Stimulated activated CD4-positive, alpha-beta T cell treated with anti-CD3 and anti-CD28 coated beads, Interleukin-4, amount 100 ng/mL, for 24 hours (primary cell): ENCODE measurements at regions not wholly inside any gene's neighbourhood (a gene's known extent, or its start where the extent isn't known, plus 50 kb on each side); places are given as distances from the start of the nearest gene placed in this dataset.
"Not testable (repeated sequence)": the region's sequence is repeated elsewhere in the genome, so short reads cannot be mapped to it uniquely, and the experiment has no call there.

Experiments
- DNase-seq: peaks from one replicate; pipeline ENCODE4 v3.0.0-alpha.2; 2020

DNA sequence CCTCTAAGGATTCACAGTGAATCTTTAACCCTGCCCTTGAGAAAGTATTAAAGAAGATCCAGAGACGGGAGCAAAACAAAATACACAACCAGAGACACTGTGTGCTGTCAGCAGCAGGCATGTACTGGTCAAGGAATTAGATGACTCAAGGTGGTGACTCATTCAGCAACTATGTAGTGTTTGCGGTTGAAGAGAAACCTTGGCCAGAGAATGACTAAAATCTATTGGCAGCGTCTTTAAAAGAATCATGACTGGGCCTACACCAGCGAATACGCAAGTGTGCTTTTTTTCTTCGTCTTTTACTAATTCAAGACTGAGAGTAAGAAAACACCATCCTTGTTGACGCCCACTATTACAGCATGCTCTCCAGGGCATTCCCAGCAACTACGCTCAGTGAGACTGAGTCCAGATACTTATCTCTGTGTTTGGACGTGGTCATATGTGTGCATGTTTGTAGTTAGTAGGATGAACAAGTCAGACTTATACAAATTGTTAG lies 72.4 kb upstream of the BACH2 start:
- peak; percentile 38 for DNase-seq

DNA sequence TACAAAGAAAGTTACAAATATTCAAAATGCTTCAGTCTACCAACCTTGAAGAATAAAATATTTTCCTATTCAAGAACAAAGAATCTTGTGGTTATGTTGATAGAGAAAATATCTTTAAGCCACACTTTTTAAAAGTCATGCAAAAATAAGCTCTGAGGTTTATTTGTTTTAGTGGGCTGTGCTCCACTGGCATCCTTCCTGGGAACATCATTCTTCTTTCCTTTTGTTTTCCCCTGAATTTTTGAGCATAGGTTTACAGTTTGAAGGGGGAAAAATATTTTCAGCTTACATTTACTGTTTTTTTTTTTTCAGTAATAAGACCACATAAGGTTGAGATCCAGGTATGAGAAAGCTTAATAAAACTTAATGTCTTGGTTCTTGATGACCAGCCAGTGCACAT lies 72.0 kb upstream of the BACH2 start:
- DNase-seq: no peak

DNA sequence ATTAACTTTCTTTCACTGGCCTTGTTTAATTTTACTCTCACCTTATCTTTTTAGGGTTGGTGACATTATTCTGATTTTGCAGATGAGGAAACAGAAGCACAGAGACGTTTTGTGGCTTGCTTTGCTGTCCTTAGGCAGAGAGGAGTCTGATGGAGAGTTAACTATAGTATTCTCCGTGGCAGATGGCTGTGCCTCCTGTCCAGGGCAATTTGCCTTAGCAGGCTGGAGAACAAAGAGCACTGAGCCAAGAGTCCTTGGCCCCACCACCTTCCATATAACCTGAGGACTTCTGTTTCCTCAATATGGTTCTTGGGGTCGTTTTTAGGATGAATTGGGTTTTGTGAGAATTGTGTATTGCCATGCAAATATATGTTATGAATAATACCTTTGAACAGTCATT lies 71.4 kb upstream of the BACH2 start:
- DNase-seq: no peak

DNA sequence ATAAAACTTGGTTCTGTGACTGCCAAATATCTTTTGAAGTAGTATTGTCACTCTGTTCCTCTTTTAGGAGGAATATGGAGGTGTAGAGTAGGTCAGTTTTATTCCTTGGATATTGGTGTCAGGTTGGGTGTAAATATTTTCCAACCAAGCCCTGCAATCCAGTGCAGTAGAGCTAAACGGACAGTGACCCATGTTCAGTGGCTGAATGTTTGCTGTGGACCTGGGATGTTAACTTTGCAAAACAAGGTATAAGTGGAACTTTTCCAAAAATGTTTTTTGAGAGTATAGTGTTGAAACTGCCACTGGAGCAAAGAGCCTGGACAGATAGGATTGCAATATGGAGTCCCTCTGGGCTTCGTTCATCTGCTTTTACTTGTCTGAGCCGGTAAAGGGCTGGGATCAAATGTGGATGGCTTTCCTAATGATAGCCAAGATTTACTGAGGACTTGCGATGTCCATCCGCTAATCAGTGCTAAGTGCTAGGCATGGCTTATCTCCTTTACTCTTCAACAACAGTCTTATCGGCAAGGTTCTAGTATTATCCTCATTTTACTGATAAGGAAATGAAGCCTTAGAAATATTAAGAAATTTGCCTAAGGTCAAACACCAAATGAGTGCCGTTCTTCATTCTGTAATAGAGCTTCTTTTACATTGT lies 69.0 kb upstream of the BACH2 start:
- no peak for DNase-seq

DNA sequence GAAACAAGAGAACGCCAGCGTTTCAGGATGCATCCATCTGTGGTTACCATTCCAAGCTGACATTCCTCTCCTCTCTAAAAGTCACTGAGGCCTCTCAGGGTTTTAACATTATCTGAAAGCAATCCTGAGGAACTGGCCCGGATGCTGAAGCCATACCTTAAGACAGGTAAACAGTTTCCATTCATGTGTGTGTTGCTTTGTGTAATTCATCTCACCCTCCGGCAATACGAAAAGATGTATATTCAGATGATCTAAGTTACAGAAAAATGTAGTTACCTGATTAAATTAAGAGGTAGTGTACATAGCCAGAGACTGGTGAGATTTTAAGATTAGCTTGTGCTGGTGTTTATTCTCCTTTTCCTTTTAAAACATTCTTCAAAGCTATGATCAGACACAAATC lies 68.4 kb upstream of the BACH2 start:
- no peak for DNase-seq

DNA sequence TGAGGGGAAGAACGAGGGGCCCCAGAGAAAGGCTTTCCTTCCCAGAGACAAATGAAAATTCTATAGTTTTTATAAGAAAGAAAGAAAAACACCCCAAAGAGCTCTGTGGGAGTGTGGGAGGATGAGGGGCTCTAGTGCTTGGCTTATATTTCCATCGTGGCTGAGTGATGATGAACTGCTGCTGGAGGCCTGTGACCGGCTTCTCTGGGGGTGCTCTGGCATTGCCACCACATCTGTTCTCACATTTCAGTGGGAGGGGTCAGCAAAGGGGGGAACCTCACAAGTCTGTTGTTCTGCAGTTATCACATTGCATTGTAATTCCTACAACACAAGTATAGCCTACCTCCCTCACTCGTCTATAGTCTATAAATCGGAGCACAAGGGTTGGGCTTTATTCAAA lies 67.6 kb upstream of the BACH2 start:
- DNase-seq: no peak

DNA sequence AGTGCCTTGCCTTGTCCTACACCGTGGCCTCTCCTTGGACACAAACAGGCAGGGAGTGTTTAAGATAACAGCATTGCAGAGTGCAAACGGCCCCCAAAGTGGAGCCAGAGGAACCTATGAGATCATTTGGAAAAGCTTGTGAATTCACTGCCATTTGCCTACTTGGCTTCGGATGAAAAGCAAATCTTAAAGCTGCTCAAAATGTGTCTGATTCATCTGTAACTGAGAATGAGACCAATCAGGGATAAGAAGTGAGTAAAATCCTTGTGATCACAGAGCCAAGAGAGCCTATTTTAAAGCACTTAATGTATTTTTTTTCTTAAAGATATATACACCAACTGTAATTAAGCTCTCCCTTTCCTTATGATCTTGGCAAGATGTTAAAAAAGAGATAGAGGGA lies 65.7 kb upstream of the BACH2 start:
- no peak for DNase-seq

DNA sequence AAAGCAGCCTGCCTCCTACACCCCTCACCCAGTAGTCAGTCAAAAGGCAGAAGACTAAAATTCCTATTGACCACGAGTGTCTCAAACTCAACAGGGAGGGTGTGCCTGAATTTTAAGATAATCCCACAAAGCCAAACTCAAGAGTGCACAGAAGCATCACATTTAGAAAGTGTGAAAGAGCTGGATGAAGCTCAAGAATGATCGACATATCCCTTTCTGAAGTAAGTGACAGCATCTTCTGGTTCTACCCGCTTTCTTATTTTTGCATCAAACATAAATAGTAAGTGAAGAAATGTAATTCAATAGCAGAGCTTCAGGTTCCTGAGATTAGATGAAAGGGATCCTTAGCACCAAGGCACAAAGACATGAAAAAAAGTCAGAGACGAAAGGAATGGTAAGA lies 64.5 kb upstream of the BACH2 start:
- no peak for DNase-seq

DNA sequence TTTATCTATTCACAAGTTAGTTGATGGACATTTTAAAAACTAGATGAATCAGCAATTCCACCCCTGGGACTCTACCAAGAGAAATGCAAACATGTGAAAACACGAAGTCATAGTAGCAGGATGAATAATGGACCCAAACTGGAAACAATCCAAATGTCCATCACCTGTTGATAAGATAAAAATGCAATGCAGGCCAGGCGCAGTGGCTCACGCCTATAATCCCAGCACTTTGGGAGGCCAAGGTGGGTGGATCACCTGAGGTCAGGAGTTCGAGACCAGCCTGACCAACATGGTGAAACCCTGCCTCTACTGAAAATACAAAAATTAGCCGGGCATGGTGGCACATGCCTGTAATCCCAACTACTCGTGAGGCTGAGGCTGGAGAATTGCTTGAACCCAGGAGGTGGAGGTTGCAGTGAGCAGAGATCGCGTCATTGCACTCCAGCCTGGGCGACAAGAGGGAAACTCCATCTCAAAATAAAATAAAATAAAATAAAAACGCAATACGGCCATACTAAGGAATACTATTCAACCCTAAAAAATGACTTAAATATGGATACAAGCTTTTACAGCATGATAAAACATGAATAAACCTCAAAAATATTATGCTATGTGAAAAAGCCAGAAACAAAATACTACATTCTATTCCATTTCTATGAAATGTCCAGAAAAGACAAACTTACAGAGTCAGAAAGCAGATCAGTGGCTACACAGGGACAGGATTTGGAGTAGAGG lies 61.6 kb upstream of the BACH2 start:
- not testable (repeated sequence) for DNase-seq

DNA sequence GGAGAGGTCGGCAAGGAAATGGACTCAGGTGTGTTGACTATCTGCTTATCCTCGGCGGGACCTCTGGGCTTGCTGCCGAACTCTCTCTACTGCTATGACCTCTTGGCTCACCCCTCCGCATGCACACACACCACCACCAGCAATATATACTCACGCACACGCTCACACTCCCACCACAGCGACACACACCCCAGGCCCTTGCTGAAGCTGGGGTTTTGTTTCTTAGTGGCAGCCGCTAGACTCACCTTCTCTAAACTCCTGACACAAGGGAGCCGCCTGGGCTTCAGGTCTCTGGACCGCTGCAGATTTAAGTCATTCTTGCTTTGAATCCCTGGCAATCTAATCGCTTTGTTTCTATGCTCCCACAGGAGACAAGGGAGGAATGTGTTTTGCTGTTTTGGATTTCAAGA lies 59.4 kb upstream of the BACH2 start:
- no peak for DNase-seq

DNA sequence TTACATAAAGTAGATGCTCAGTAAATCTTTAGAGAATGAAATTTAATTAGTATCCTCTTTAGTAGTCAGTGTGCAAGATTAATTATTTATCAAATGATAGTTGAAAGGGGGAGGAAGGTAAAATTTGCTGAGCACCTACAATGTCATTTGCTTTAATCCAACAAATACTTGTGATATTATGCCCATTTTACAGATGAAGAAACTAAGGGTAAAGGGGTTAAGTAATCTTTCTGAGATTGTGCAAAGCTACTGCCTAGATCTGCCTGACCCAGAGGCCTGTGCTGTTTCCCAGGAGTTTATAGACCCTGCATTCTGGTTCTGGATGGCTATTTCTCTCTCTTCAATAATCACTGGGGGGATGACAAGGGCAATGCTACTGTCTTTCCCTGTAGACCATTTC lies 58.3 kb upstream of the BACH2 start:
- DNase-seq: no peak

DNA sequence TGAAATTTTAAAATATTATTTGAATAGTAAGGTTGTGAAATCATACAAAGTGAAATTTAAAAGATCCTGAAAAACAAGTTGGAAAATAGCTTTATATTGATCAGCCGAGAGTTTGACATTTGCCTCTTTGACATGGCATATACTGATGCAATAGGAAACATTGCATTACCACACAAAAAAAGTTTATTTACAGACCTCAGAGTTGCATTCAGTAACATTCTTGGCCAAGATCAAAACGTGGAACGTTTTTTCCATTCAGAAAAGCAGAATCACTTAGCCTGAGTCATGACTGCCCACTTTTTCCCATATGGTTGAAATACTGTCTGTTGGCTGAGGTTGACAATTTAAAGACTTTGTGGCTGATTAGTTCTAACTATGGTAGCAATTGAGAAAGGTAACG lies 55.1 kb upstream of the BACH2 start:
- DNase-seq: peak; percentile 33

DNA sequence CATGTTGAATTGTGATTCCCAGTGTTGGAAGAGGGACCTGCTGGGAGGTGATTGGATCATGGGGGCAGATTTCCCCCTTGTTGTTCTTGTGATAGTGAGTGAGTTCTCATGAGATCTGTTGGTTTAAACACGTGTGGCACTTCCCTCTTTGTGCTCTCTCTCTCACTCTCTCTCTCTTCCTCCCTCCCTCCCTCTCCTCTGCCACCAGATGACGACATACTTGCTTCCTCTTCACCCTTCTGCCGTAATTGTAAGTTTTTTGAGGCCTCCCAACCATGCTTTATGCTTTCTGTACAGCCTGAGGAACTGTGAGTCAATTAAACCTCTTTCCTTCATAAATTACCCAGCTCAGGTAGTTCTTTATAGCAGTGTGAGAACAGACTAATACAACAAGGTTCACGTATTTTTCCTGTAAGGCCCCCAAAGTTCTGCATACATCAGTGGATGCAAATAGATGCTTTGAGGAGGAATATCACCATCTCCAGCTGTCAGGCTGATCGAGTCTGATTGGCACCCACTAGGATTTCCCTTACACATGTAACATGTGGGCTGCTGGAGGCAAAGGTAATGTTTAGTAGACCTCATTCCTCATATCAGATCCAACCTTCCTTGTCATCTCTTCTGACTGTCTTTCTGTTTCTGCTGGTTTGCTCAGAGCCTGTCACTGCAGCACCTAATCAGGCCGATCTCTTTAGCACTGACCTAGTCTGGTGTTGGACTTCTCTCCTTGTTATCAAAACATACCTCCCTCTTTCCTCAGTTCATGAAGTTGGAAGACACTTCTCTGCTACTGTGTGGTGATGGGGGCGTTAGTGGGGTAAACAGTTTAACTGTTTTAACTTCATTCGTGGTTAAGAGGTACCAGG lies 54.3 kb upstream of the BACH2 start:
- DNase-seq: peak; percentile 41

DNA sequence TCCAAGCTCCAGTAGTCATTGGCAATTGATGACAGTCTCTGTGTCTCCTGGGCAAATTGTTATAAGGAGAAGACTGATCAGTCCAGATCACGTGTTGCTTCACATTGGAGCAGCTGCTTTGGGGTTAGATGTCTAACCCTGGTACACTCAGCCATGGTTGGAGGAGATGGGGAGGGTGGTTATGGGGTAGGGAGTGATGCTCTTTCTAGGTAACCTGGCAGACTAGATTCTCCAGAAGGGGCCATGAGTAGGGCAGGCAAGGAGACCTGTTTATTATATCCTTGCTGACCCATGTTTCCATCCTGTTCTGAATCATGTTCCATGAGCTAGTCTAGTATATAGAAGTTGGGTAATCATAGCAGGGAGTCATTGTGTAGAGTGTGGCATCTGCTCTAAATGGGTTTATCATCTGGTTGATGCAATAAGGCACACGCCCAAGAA lies 50.8 kb upstream of the BACH2 start:
- DNase-seq: peak; percentile 24

DNA sequence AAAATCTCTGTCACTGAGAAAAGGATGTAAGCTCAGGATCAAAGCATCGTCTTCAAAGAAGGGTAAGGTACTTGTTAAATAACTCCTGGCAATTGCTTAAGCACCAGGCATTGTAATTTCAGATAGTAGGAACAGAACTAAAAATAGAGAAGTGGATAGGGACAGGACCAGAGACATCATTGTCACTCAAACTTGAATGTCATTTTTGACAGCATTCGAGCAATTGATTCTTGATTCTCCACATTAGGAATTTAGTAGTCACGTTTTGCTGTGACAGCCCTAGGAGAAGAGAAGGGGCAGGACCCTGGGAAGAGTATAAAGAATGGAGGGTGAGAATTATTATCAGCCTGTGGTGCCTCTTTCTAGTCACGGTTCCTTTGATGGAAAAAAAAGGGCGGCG lies 50.1 kb upstream of the BACH2 start:
- DNase-seq: no peak
